Natural killer cell (primary cell): ENCODE measurements at regions not wholly inside any gene's neighbourhood (a gene's known extent, or its start where the extent isn't known, plus 50 kb on each side); places are given as distances from the start of the nearest gene placed in this dataset.

ENCODE experiments used
- ATAC-seq, 3 donors: fragments of 150-1000 bp in 2 of 3; fragments of 200-7000 bp in 1 of 3; cut with Tn5 transposase; 1 replicate in 1 of 3; 2 replicates in 2 of 3; pipeline ENCODE4 v1.10.0; 2021; ENCODE audit warnings: mild to moderate bottlenecking in 2 of 3, moderate library complexity in 2 of 3
- DNase-seq, 2 donors: peaks; one replicate each; pipeline versions ENCODE4 v3.0.0 to v3.0.0-alpha.2; 2013 to 2021; ENCODE audit warnings: mixed read lengths in 1 of 2
- H3K27ac ChIP-seq: one replicate; pipeline ENCODE4 v1.5.1; 2013; ENCODE audit warnings: mild to moderate bottlenecking, low read length
- H3K27me3 ChIP-seq: one replicate; pipeline ENCODE4 v1.6.1; 2013; ENCODE audit warnings: low read length; ENCODE audit not compliant: control insufficient read depth, insufficient read depth
- H3K36me3 ChIP-seq: one replicate; pipeline ENCODE4 v1.6.1; 2013; ENCODE audit warnings: low read length; ENCODE audit not compliant: control insufficient read depth, insufficient read depth
- H3K4me1 ChIP-seq: one replicate; pipeline ENCODE4 v1.6.1; 2013; ENCODE audit warnings: low read length; ENCODE audit not compliant: control insufficient read depth, insufficient read depth
- H3K4me3 ChIP-seq: one replicate; pipeline ENCODE4 v1.5.1; 2013; ENCODE audit warnings: low read length
- H3K9me3 ChIP-seq: one replicate; pipeline ENCODE4 v1.6.1; 2013; ENCODE audit warnings: low read length; ENCODE audit not compliant: control insufficient read depth, insufficient read depth
- H3K27ac Mint-ChIP-seq, 2 donors: one replicate each; pipeline ENCODE4 v1.8.0; 2022; ENCODE audit warnings: mild to moderate bottlenecking in 2 of 2, mixed read lengths in 2 of 2, moderate library complexity in 1 of 2
- H3K27me3 Mint-ChIP-seq, 2 donors: one replicate each; pipeline ENCODE4 v1.8.0; 2022; ENCODE audit warnings: low read depth in 2 of 2, mixed read lengths in 2 of 2
- H3K36me3 Mint-ChIP-seq: one replicate; pipeline ENCODE4 v1.8.0; 2022; ENCODE audit warnings: mixed read lengths
- H3K4me1 Mint-ChIP-seq, 2 donors: one replicate each; pipeline ENCODE4 v1.8.0; 2022; ENCODE audit warnings: mixed read lengths in 2 of 2
- H3K4me3 Mint-ChIP-seq: one replicate; pipeline ENCODE4 v1.8.0; 2022; ENCODE audit warnings: mild to moderate bottlenecking, moderate library complexity, mixed read lengths
- H3K9me3 Mint-ChIP-seq, 2 donors: one replicate each; pipeline ENCODE4 v1.8.0; 2022; ENCODE audit warnings: mixed read lengths in 2 of 2
- WGBS: methylation state at CpG from one replicate; pipeline ENCODE4 v1.1.7; 2013; ENCODE audit warnings: missing lambda C conversion rate; ENCODE audit not compliant: insufficient coverage; 5-methylcytosine and 5-hydroxymethylcytosine counted together
- intact Hi-C: fragments of 100-400 bp; cut with micrococcal nuclease; formaldehyde crosslinking; loops from one replicate; pipeline ENCODE4 v1.14.2; 2022
- TF ChIP-seq, protein P1 (sequence below): fragments of 200-600 bp; IDR thresholded peaks from one replicate; pipeline ENCODE4 v1.8.0; 2022; ENCODE audit warnings: antibody characterized with exemption

- Histone ChIP-seq H3K4me1 (no peaks in the 10 kb centered on the region), H3K27me3 (no peaks in the 10 kb centered on the region), H3K36me3 (no peaks in the 10 kb centered on the region), H3K27ac (no peak overlapping the region), H3K9me3 (no peaks in the 10 kb centered on the region), H3K4me3 (no peak overlapping the region)
- Mint-ChIP-seq H3K36me3 (no peaks in the 10 kb centered on the region), H3K9me3 (peaks cover 7 to 12% of the 10 kb centered on the region in 2 donors), H3K27me3 (no peaks in the 10 kb centered on the region), H3K27ac (no peak overlapping the region), H3K4me1 (no peaks in the 10 kb centered on the region), H3K4me3 (no peak overlapping the region)
- intact Hi-C loops, result no loop called here
- DNase-seq (no peak), ATAC-seq (no peak)
- WGBS, result no CpG with 5 or more reads among the region's 3 CpGs
- TF ChIP-seq, protein P1, sequence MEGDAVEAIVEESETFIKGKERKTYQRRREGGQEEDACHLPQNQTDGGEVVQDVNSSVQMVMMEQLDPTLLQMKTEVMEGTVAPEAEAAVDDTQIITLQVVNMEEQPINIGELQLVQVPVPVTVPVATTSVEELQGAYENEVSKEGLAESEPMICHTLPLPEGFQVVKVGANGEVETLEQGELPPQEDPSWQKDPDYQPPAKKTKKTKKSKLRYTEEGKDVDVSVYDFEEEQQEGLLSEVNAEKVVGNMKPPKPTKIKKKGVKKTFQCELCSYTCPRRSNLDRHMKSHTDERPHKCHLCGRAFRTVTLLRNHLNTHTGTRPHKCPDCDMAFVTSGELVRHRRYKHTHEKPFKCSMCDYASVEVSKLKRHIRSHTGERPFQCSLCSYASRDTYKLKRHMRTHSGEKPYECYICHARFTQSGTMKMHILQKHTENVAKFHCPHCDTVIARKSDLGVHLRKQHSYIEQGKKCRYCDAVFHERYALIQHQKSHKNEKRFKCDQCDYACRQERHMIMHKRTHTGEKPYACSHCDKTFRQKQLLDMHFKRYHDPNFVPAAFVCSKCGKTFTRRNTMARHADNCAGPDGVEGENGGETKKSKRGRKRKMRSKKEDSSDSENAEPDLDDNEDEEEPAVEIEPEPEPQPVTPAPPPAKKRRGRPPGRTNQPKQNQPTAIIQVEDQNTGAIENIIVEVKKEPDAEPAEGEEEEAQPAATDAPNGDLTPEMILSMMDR, result no peak
These were observed 226.8 kb downstream of the CDC14C start for GRCh38 chr7:49151146-49151545.

DNA sequence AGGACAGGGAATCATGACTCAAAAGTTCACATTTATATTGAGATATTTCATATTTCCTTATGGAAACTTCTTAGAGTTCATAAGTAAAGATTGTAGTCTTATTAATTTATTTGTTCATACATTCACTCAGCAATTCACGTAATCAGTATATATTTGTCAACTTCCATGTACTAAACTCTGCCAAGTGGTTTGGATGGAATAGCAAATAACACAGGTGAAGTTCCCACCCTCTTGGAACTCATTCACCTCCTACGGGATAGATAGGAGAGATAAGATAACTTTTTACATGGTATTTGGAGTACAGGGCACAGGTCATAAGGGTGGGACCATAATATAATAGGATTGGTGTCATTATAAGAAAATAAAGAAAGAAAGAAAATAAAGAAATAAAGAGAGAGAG is 234.0 kb downstream of the CDC14C start:
- TF ChIP-seq, protein P1, result no peak
- intact Hi-C loops, result no loop called here

GRCh38 chr7:49159536-49159935 is 235.2 kb downstream of the CDC14C start:
- no peak for ATAC-seq
- Histone ChIP-seq H3K36me3 (no peaks in the 10 kb centered on the region), H3K4me3 (no peak overlapping the region), H3K4me1 (no peaks in the 10 kb centered on the region), H3K27ac (no peak overlapping the region), H3K9me3 (no peaks in the 10 kb centered on the region), H3K27me3 (no peaks in the 10 kb centered on the region)
- intact Hi-C loops, result no loop called here
- no peak for DNase-seq
- TF ChIP-seq, protein P1, result no peak
- no peak overlapping the region for H3K27ac Mint-ChIP-seq
- peaks cover 7 to 12% of the 10 kb centered on the region in 2 donors for H3K9me3 Mint-ChIP-seq
- no peak overlapping the region for H3K4me3 Mint-ChIP-seq
- no peaks in the 10 kb centered on the region for H3K36me3 Mint-ChIP-seq
- WGBS, result 63% methylated on average over 4 of the region's 4 CpGs
- no peaks in the 10 kb centered on the region for H3K27me3 Mint-ChIP-seq
- no peaks in the 10 kb centered on the region for H3K4me1 Mint-ChIP-seq

More for the DNA sequence above, 234.0 kb downstream of the CDC14C start:
- DNase-seq (no peak), ATAC-seq (no peak)
- Histone ChIP-seq H3K27ac (no peak overlapping the region), H3K36me3 (no peaks in the 10 kb centered on the region), H3K9me3 (no peaks in the 10 kb centered on the region), H3K27me3 (no peaks in the 10 kb centered on the region), H3K4me1 (no peaks in the 10 kb centered on the region), H3K4me3 (no peak overlapping the region)
- no peaks in the 10 kb centered on the region for H3K27me3 Mint-ChIP-seq
- no peak overlapping the region for H3K27ac Mint-ChIP-seq
- WGBS, result no CpG with 5 or more reads among the region's 2 CpGs
- no peaks in the 10 kb centered on the region for H3K36me3 Mint-ChIP-seq
- peaks cover 7% of the 10 kb centered on the region in 2 donors for H3K9me3 Mint-ChIP-seq
- no peak overlapping the region for H3K4me3 Mint-ChIP-seq
- H3K4me1 Mint-ChIP-seq, result no peaks in the 10 kb centered on the region

DNA sequence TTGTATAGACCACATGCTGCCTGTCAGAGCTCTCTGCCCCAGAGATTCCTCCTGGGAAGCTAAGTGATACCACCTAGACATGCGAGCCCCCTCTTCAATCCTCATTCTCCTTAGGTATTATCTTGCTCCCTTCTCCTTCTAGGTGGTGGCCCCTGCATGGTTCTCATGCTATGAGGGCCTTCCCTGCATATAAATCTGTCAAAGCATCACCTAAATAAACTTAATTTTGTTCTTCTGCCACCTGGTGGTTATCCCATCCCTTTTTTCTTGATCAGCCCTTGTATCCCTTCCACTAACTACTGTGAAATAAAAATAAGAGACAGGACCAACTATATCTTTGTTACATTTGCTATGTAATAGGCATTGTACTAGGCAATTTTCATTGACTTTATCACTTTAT is 242.1 kb downstream of the CDC14C start:
- Mint-ChIP-seq H3K4me3 (no peak overlapping the region), H3K27me3 (no peaks in the 10 kb centered on the region), H3K36me3 (no peaks in the 10 kb centered on the region), H3K4me1 (no peaks in the 10 kb centered on the region), H3K27ac (no peak overlapping the region), H3K9me3 (peaks cover 8 to 11% of the 10 kb centered on the region in 2 donors)
- intact Hi-C loops, result no loop called here
- WGBS, result 87% methylated on average over 1 of the region's 1 CpG
- Histone ChIP-seq H3K36me3 (no peaks in the 10 kb centered on the region), H3K4me3 (no peak overlapping the region), H3K4me1 (no peaks in the 10 kb centered on the region), H3K27me3 (no peaks in the 10 kb centered on the region), H3K9me3 (no peaks in the 10 kb centered on the region), H3K27ac (no peak overlapping the region)
- TF ChIP-seq, protein P1, result no peak
- no peak for ATAC-seq
- DNase-seq, result no peak
